ENCODE measurements at regions not wholly inside any gene's neighbourhood (a gene's known extent, or its start where the extent isn't known, plus 50 kb on each side); places are given as distances from the start of the nearest gene placed in this dataset.
"Not testable (repeated sequence)": the region's sequence is repeated elsewhere in the genome, so short reads cannot be mapped to it uniquely, and the experiment has no call there.

DNA sequence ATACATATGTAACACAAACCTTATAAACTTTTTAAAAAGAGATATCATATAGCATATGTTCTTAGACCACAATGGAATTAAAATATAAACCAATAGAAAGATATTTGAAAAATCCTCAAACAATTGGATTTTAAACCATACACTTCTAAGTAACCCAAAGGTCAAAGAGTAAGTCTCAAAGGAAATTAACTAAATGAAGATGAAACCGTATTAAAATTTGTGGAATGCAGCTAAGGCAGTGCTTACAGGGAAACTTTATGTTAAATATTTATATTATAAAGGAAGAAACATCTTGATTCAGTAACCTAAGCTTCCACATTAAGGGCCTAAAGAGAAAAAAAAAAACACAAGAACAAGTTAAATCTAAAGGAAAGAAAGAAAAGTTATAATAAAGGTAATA lies 966.1 kb downstream of the SLC4A3 start:
- DNase-seq, result no peak

DNA sequence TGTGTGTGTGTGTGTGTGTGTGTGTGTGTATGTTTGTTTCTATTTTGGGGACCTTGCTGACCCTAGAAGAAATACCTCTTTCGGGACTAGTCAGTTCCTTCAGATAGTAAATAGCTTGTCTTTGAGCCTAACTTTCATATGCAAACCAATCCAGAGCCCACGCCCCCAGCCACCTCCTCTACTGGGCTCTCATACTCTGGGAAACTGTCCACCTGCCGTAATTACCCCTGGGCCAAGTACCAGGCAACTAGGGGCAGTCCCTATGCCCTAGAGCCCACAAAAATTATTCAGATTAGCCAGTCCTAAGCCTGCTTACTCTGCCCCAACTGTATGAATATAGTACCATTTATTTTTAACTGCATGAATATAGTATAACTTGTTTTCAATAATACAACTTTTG lies 970.4 kb downstream of the EPHA4 start:
- DNase-seq, result no peak

DNA sequence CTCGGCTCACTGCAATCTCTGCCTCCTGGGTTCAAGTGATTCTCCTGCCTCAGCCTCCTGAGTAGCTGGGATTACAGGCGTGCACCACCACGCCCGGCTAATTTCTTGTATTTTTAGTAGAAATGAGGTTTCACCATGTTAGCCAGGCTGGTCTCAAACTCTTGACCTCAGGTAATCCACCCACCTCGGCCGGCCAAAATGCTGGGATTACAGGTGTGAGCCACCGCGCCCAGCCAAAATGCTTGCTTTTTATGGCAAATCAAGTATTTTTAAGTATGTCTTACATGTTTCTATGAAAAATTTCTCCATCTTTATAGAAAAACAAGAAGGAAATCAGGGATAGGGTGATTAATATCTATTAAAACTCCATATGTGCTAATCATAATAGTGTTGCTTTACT lies 959.1 kb downstream of the EPHA4 start:
- DNase-seq, result not testable (repeated sequence)

DNA sequence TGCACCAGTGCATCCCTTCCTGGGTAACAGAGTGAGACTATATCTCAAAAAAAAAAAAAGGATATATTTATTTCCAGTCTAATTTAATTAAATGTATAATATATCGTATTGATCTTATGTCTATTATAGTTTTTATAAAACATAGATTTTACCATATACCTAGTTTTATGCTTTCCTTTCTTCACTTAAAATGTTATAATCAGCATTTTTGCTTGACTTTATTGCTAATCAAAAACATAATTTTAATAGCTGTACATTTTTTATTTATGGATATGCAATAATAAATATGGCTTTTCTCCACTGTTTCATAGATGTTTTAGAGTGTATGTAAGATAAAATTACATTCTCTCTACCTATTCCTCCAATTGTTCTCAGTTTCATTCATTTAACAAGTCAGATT lies 958.0 kb downstream of the EPHA4 start:
- DNase-seq, result no peak

DNA sequence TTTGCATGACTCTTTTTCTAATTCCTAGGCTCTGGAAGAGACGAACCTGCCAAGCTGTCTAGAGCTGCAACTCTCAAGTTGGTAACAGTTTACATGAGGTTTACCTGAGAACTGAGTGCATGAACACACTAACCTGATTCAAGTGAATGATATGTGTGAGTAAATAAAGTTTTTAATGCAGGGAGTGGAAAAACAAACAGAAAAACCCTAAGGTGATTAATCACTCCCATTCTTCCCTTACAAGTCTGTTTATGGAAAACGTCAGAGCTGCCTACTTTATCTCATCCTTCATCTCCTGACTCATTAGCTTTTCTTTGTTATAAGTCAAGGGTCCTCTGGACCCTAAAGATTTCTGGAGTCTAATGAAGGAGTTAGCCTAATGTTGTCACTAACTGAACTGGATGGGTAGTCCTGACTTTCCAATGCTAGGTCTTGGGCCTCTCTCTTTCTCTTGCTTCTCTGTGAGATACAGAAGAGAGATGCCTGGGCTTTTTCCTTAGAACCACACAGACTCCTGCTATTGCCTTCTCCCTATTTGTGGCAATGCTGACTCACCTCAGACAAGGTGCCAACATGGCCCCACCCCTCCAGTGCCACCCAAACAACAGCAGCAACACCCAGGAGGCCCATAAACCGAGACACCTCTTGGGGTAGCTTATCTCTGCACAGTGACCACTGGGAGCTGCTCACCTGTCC lies 952.4 kb downstream of the EPHA4 start:
- no peak for DNase-seq

DNA sequence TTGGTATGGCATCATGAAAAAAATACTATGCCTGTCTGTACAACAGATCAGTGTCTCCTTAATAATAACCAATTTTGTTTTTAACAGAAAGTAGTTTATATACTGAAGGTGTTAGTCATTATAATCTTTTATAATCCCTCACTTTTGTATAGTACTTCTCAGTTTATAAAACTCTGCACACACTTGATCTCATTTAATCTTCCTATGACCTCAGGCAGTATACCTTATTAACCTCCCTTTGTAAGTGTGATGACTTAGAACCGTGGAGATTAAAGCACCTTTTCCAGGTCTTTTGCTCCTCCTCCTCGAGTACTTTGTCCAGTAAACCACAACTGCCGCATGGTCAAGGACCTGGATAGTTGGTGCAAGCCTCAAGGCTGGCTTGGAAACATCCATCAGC lies 945.5 kb downstream of the EPHA4 start:
- DNase-seq, result no peak

DNA sequence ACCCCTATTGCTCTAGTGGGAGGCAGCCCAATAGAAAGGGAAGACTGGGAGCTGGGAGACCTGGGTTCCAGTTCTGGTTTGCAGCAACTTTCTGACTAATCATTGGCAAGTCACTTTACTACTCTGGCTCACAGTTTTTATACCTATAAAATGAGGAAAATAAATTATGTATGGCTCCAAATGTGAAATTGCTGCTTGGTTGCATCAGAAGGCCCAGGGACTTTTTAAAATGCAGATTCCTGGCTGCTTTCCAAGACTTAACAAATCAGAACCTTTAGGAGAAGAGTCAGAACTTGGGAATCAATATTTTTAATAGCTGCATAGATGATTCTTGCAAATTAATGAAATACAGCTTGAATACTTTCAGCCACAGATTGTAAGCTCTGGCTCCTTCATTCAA lies 943.9 kb downstream of the EPHA4 start:
- no peak for DNase-seq

DNA sequence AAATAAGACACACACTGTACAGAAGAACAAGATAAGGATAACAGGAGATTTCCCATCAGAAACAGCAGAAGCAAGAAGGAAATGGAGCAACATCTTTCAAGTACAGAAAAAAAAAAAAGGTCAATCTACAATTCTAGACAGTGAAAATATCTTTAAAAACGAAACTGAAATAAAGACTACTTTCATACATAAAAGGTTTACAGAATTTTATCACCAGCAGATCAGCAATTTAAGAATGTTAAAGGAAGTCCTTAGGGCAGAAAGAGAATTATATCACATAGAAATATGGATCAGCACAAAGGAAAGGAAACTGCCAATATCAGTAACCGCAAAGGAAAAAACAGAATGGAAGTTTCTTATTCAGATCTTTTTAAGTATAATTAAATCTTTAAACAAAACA lies 931.0 kb downstream of the EPHA4 start:
- DNase-seq, result no peak

DNA sequence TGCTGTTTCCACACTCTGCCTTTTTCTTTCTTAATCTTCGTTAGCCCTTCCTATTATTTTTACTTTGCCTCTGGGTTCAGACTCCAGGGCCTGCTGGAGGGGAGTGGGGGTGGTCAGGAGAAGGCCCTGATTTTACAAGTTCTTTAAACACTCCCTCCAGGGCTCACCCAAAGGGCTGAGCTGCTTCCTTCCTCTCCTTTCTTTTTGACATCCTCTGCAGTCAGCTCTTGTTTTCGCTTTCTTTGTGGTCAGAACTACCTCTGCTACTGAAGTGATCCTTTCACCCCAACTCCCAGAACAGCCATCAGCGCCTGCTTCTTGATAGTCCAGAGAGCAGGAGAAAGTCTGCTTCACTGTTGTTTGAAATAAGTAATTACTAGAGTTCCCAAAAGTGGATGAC lies 925.7 kb downstream of the EPHA4 start:
- DNase-seq, result no peak

DNA sequence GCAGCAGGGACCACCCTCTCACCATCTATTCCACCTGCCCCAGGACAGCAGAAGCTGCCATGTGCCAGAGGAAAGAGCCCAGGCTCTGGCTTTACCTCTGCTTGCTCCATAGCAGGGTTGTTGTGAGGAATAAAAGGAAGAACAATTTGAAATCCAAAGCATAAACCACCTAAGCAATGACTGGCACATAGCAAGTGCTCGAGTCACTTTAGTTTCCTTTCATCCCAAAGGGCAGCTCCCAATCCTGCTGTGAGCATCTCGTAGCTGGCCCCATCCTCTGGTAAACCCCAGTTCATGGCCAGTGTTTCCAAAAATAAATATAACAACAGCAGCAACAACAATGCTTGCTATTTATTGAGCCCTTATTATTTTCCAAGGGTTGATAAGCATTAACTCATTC lies 923.5 kb downstream of the EPHA4 start:
- no peak for DNase-seq

DNA sequence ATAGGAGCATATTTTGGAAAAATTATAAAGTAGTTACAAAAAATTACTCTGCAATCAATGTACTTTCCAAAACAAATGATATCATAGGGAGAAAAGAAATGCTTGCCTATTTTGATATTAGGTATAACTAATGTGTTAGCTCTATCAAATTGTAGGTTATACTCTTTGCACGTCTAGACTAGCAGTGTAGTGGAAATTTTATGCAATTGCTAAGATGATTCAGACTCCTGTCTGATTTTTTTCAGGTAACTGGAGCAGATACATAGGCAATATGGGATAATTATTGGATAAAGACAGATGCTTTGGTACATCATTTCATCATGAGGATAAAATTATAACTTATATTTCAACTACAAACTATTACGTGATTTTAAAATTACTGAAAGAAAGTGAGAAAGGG lies 918.3 kb downstream of the EPHA4 start:
- no peak for DNase-seq

DNA sequence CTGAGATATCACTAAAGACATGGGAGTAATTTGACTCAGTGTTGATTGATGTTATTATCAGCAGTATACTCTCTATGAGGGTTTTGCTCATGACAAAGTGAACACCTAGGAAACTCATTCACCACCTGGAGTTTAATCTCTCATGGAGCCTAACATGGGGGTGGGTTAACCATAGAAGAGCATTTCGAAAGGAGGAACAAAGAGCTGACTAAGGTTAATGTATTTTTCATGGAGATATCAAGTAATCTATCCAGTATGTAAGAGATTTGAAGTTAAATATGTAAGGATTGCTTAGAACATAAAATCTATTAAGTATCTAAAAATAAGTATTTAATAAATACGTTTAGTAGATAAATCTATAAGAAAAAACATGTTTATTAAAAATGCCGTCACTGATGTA lies 917.8 kb downstream of the EPHA4 start:
- DNase-seq, result no peak

DNA sequence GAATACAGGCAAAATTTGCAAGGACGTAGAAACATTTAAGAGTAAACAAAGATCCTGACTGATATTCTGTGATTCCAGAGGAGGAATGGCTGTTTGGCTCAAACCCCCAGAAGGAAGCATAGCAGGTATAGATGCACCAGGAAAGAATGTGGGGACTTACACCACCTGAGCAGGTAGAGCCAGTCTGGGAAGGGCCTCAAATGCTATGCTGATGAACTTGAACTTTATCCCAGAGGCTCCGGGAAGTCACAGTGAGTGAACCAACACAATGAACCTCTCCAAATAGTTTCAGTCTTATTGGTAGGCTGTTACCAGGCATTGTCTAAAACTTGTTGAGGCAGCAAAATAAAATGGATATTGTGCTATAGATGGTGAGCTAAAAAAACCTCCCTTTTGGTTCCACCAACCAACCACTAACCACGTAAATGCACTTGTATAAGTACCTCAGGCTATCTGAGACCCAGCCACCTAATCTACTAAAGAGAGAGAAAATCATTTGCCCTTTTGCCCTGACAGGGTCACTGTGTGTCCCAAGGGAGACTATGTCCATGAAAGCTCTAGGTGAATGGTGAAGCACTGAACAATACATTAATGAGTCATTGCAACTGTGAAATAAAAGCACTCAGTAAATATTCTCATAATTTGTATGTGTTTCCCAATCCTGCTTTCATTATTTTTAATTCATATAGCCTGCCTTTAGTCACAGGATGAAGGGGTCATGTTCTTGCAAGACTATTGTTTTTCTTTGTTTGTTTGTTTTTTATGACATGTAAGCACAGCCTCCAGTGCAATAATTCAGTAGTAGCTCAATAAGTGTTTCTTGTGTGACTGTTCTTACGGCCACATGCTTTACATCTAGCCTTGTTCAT lies 911.6 kb downstream of the EPHA4 start:
- no peak for DNase-seq

DNA sequence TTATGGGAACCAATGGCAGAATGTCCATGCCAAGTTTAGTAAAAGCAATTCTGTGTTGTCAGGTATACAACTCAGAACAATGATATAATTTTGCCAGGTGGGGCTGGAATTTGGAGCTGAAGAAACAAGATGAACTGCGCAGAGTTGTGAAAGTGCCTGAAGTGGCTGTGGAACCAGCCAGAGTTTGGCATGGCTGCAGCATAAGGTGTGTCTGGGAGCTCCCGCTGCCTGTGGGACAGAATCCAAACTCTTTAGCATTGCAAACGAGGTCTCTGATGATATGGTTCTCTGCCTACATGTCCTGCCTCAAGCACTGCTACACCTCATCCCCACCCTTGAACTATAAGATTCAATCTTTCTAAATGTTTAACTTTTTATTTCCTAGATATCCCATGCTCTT lies 909.7 kb downstream of the EPHA4 start:
- DNase-seq, result no peak

DNA sequence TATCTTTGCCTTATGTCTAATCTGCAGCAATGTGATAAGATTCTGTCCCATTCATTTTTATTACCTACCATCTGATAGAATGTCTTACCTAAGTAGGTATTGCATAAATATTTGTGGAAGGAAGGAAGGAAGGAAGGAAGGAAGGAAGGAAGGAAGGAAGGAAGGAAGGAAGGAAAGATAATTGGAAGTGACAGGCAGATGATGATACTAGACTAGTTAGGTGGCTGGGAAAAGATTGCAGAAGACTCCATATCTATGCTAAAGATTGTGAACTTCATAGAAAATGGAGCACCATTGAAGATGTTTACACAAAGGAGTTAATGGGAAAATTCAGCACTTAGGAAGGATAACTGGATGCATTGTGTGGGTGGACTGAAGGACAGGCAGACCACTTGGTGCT lies 909.0 kb downstream of the EPHA4 start:
- DNase-seq, result no peak

DNA sequence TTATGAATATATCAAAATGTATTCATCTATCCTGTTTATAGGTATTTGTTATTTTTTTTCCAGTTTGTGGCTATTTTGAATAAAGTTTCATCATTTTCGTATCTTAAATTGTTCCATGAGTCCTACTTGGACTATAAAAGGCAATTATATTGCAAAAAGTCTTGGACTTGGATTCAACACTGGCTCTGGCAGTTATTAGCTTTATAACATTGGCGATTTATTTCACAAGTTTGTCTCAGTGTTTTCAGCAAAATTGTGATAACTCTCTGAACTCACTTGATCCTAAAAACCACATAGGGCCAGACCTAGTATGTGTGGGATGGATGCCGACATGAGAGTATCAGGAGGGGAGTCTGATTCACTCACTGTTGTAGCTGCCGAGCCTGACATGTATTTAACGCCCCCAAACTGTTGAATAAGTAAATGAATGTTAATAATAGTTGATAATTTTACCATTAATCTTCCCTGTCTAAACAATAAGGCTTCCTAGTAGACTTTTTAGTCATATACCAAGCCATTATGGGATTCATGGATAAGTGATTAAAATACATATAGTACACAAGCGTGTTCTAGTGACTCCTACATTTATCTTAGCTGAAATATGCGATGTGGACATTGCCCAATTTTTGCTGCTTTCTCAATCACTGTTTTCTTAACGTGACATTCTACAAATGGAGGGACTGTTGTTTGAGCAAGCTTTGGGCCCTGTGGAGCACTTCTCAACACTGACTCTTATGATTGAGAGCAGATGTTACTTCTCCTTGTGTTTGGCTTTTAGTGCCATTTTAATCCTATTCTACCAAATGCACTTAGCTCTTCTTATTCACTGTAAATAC lies 907.6 kb downstream of the EPHA4 start:
- no peak for DNase-seq

DNA sequence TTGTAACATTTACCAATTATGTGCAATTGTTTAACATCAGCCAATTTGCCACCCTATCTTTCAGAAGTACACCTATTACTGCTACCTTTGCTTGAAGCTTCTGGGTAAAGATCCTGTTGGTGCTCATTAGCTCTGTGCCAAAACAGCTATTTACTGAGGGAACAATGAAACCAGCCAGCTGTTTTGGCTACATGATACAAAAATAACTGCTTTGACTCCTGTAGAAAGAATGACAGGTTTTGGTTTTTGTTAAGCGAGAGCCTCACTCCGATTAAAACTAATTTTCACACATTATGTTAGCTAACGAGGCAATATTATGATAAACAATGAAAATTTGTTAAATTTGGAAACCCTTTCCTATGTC lies 907.0 kb downstream of the EPHA4 start:
- no peak for DNase-seq

DNA sequence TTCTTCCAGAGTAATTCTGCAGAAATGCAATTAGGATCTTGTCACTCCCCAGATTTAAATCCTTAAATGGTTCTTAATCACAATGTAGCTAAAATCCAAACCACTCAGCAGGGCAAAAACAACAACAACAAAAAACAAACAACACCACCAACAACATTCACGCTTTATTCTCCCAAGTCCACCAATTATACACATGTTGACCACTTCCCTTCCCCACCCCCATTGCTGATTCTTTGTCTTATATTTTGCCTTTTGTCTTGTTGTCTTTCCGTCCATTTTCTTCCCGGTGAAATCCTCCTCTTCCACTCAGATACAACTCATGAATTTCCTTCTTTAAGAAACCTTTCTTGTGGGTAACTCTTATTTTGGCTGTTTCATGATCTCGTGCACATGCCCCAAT lies 902.8 kb downstream of the EPHA4 start:
- no peak for DNase-seq

DNA sequence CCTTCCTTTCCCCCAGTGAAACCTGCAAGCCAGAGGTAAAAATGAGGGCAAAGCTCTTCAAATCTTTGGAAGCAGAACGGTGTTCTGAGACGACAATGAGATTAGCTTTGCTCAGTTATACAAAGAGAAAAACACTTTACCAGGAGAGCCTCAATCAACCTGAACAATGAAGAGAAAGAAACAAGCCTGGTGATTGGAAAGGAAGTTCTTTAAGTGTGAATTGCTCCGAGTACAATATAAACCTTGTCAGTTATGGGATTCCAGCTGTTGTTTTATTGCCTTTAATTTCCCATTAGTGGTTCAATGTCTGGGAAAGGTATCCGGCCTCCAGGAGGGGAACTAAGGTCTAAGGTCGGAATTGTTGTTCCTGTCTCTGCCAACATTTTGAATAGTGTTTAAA lies 901.6 kb downstream of the EPHA4 start:
- no peak for DNase-seq

DNA sequence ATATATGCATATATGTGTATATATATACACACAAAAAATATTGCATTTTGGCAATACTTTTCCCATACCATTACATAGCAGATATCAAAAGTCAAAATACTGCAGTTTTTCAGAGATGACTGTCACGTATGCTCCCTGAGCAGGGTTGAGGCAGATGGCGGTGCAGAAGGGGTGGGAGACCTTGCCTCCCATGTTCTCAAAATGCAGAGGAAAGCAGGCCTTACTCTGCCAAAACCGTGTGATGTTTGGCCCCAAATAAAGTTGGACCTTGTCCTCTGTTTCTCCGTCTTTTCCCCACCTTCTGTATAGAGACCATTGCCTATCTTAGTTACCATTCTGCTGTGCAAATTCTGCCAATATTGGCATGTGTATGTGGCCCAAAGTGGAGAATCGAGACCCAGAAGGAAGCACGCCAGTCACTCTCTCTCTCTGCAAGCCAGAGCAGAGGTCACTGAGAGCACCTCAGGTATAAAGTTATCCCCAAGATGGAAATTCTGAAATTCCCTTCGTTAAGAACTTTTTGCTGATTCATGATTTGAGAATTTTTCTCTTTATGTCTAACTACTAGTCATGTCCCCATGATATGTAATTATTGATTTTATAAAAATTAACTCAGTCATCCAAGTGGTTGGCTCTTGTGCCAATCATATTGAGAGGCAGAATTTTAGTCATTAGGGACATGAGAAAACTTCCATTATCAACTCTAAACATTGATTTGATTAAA lies 898.8 kb downstream of the EPHA4 start:
- no peak for DNase-seq

DNA sequence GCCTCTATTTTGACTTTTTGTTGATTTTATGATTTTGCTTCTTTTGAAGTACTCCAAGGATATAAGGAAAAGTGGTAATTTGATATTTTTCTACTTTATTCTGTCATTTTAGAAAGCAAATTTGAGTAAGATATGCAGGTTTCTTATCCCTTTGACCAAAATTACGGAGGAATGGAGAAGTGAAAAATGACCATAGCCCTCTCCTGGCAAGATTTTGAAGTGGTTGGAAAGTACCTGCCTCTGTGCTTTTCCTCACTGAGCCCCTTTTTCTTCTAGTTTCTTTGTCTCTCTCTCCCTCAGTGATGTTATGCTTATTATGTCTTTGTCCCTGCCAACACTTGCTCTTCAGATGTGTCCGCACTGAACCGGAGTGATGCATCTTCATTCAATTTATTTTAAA lies 898.1 kb downstream of the EPHA4 start:
- DNase-seq, result no peak

DNA sequence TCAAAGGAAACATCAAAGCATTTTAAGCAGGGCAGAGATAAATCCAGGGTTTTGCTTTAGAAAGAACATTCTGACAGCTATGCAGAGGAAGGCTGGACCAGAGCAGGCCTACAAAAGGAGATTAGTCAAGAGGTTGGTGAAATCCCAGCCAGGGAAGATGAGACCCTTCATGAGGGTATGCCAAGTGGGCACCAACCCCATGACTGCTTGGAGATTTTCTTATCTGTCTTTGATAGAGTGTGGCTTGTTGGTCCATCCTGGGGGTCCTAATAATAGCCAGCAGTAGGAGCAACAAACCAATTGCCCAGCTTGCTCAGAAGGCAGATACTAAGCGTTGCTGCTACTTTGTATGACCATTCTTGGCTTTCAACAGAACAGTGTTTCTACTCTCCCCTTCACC lies 895.4 kb downstream of the EPHA4 start:
- no peak for DNase-seq

Data from hypothalamus (tissue), 51 donors.